ENCODE measurements at regions not wholly inside any gene's neighbourhood (a gene's known extent, or its start where the extent isn't known, plus 50 kb on each side); places are given as distances from the start of the nearest gene placed in this dataset.
"Not testable (repeated sequence)": the region's sequence is repeated elsewhere in the genome, so short reads cannot be mapped to it uniquely, and the experiment has no call there.

- DNase-seq: no peak
Observed at GRCh38 chr4:171534391-171534790, 278.8 kb upstream of the GALNTL6 start.

DNA sequence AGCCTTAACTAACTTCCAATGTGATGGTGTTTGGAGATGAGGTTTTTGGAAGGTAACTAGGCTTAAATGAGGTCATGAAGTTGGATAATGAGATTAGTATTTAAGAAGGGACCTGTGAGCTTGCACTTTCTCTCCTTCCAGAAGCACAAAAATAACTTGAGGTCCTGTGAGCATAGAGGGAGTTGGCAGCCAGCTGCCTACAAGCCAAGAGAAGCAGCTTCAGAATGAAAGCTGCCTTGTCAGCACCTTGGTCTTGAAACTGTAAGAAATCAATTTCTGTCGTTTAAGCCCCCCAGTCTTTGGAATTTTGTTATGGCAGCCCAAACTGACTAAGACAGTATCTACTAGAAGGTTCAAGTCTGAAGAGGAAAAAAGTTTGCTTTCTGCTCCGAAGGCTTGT, 280.2 kb upstream of the GALNTL6 start:
- no peak for DNase-seq

DNA sequence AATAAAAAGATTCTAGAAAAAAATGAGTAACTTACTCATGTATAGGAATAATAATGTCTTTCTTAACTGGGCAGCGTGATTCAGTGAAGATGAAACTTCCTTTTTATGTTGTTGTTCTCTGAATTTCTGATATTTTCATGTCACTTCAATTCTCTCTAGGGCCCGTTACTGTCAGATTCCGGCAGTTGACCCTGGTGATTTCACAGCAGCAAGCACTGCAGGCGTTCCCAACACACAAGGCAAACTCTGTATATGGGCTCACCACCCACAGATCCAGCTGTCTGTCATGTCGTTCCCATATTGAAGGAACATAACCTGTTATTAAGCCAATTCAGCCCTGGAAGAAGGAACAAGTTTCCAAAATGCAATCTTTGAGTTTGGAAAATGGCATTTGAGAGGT, 288.3 kb upstream of the GALNTL6 start:
- no peak for DNase-seq

DNA sequence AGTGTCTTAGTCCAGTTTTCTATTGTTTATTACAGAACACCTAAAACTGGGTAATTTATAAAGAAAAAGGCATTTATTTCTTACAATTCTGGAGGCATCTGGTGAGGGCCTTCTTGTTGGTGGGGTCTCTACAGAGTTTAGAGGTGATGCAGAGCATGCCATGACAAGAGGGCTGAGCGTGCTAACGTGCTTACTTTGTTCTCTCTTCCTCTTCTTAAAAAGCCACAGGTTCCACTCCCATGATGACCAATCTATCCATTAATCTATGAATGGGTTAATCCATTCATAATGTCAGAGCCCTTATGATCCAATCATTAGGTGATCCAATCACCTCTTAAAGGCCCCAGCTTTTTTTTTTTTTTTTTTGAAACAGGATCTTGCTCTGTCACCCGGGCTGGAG, 291.5 kb upstream of the GALNTL6 start:
- no peak for DNase-seq

GRCh38 chr4:171519457-171519856, 293.7 kb upstream of the GALNTL6 start:
- no peak for DNase-seq

DNA sequence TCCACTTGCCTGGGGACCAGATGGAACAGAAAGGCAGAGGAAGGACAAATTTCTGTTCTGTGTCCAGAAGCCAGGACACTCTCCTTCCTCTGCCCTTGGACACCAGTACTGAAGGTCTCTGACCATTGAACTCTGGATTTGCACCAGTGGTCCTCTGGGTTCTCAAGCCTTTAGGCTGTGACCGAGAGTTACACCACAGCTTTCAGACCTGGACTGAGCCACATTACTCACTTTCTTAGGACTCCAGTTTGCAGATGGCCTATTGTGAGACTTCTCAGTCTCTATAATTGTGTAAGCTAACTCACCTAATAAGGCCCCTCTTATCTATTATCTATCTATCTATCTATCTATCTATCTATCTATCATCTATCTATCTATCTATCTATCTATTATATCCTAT, 295.3 kb upstream of the GALNTL6 start:
- DNase-seq: no peak

GRCh38 chr4:171516694-171517093, 296.5 kb upstream of the GALNTL6 start:
- DNase-seq: no peak

GRCh38 chr4:171484681-171485080, 328.5 kb upstream of the GALNTL6 start:
- no peak for DNase-seq

- DNase-seq: no peak
Observed at GRCh38 chr4:171478181-171478580, 335.0 kb upstream of the GALNTL6 start.

DNA sequence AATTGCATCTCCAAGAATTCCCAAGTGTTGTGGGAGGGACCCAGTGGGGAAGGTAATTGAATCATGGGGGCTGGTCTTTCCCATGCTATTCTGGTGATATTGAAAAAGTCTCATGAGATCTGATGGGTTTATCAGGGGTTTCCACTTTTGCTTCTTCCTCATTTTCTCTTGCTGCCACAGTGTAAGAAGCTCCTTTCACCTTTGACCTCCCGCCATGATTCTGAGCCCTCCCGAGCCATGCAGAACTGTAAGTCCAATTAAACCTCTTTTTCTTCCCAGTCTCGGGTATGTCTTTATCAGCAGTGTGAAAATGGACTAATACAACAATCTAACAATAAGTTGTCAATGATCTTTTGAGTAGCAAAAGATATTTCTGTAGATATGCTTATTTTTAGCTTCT, 338.1 kb upstream of the GALNTL6 start:
- not testable (repeated sequence) for DNase-seq

- DNase-seq: no peak
Observed at GRCh38 chr4:171473155-171473554, 340.0 kb upstream of the GALNTL6 start.

DNA sequence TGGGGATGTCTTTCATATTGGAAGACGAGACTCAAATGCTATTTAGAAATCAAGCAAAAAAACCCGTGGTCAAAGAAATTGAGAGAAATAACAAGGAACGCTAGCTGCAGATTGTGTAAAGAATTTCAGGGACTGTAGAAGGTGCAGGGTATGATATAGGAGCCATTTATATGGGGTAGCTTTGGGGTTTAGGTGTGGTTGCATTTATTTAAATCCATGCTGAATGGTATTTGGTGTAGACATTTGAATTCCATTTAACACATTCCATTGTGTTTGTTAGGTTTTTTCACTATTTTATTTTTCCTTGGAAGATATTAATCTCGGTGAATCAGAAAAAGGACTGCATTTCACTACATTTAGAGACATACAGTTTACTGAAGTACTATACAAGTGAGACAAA, 341.0 kb upstream of the GALNTL6 start:
- no peak for DNase-seq

DNA sequence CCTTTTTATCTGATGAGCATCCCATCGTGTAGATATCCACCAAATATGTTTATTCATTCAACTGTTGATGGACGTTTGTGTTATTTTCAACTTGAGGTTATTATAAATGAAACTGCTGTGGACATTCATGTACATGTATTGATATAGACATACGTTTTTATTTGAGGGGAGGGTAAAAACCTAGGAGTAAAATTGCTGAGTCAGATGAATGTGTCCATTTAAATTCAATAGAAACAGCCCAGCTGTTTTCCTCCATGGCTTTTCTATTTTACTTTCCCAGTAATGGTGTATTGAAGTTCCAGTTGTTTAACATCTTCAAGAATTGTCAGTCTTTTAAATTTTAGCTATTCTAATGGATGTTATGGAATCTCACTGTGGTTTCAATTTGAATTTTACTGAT, 348.7 kb upstream of the GALNTL6 start:
- DNase-seq: no peak

GRCh38 chr4:171461191-171461590, 352.0 kb upstream of the GALNTL6 start:
- no peak for DNase-seq

- DNase-seq: no peak
Observed at GRCh38 chr4:171448919-171449481, 364.2 kb upstream of the GALNTL6 start.

- no peak for DNase-seq
Observed at GRCh38 chr4:171448358-171448757, 364.8 kb upstream of the GALNTL6 start.

DNA sequence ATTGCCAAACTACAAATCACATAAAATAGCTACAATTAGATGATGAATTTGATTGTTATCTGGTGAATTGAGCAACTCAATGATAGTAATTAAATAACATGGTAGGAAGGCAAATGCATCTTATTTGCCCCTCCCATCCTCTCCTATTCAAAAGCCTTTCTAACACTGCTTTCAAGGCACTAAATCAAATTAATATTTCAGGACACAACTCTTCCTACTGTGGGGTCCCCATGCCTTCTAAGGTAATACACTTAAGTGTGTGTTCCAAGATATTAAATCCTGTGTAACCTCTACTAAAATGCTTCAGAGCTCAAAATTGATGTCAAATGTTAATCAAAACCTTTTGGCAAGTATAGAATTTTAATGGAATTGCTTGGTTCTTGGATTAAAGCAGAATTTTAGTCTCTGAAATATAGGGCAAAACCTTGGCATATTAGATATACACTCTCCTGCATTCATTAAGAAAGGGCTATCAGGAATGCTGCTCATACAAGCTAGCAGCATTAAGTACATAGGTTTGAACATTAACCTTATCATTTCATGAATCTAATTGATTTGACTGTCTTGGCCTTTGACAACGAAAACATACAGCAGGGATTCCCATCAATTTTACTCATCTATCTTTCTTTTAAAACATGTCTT, 371.8 kb upstream of the GALNTL6 start:
- DNase-seq: no peak

- DNase-seq: no peak
Observed at GRCh38 chr4:171433674-171434073, 379.5 kb upstream of the GALNTL6 start.

DNA sequence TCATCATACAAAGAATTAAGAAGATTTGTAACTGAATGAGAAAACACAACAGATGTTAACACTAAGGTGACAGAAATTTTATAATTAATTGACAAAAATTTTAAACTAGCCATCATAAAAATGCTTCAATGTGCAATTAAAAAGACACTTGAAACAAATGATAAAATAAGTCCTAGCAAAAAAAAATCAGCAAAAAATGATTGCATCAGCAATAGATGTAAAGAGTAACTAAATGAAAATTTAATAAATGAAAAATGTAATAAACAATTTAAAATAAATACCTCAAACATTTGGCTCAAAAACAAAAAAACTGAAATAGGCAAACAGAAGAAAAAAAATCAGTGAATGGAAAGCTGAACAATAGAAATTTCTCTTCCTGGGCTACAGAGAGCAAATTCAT, 380.7 kb upstream of the GALNTL6 start:
- DNase-seq: no peak

DNA sequence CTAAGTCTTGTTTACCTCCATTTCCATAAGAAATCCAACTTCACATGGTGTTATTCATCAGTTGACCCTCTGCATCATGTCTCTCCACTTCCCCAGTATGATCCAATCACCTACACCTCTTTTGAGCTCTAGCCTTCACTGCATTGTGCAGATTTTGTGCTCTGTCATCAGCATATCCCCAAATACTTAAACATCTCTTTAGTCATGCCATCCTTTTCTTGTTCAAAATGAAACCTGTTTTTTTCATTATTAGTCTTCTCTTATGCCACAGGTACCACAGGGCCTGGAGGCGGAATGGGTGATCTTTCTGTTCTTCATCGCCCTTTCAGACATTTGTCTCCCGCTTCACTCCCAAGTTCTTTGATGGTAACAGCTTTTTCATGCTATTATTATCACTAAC, 382.7 kb upstream of the GALNTL6 start:
- DNase-seq: no peak

- no peak for DNase-seq
Observed at GRCh38 chr4:171397175-171397574, 416.0 kb upstream of the GALNTL6 start.

- no peak for DNase-seq
Observed at GRCh38 chr4:171390626-171391025, 422.6 kb upstream of the GALNTL6 start.

- DNase-seq: no peak
Observed at GRCh38 chr4:171378323-171378722, 434.9 kb upstream of the GALNTL6 start.

DNA sequence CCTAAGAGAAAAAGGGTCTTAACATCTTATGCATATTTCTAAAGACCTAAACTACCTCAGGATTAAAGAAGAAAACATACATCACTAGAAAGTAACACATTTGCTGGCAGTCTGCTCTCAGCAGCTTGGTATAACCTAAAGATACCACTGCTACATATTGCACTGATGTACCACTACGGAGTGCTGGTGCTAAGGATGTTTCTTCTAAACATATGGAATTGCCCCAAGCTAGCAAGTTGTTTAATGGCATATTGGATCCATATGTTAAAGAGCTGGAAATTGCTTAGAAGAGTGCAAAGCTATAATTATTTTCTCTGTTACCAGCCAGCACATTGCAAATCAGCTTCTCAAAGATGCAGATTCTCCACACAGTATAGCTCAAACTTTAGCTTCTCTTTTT, 436.5 kb upstream of the GALNTL6 start:
- DNase-seq: peak in 4 of 58 donors; percentile 4 to 56 (median 24)
